ENCODE measurements at regions not wholly inside any gene's neighbourhood (a gene's known extent, or its start where the extent isn't known, plus 50 kb on each side); places are given as distances from the start of the nearest gene placed in this dataset.

DNA sequence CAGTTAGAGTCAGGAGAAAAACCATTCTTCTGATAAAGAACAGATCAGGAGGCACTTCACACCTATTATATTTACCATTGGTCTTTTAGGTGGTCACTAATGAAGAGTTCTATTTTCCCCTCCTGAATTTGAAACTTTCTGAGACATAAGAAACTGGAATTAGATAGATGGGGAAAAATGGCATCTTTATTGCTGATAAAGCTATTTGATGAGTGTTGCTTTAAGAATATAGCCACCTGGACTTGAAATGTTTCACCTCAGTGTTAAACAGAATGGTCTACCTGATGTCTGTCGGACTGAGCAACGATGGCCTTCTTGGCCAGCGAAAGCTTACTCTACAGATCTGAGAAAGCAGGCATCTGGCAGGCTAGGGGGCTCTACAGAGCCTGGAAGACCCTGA is 107.0 kb downstream of the SLITRK5 start:
- intact Hi-C loops (cut with micrococcal nuclease) = no loop called here
- no peaks in the 10 kb centered on the region for H3K4me1 ChIP-seq (ENCODE audit: control insufficient read depth, insufficient read depth, low read length)
- 90% methylated on average over 3 of the region's 3 CpGs for WGBS (ENCODE audit: insufficient coverage)
- H3K27ac ChIP-seq (ENCODE audit: low read length) = no peak overlapping the region
- DNase-seq (no peak), ATAC-seq (no peak)
- no peaks in the 10 kb centered on the region for H3K27me3 ChIP-seq (ENCODE audit: control insufficient read depth, insufficient read depth, low read length)
- no peak for TF ChIP-seq CTCF (IDR thresholded peaks at IDR 0.05)
- no peak overlapping the region for H3K4me3 Mint-ChIP-seq
- H3K36me3 ChIP-seq (ENCODE audit: control insufficient read depth, insufficient read depth, low read length) = no peaks in the 10 kb centered on the region
- H3K27me3 Mint-ChIP-seq (ENCODE audit: low read depth in 2 of 2) = peaks cover 0 to 10% of the 10 kb centered on the region in 2 donors
- H3K9me3 Mint-ChIP-seq = no peaks in the 10 kb centered on the region
- H3K36me3 Mint-ChIP-seq = no peaks in the 10 kb centered on the region
- H3K27ac Mint-ChIP-seq = no peak overlapping the region
- H3K9me3 ChIP-seq (ENCODE audit: control insufficient read depth, insufficient read depth, low read length) = no peaks in the 10 kb centered on the region
- H3K4me1 Mint-ChIP-seq = peaks cover 0 to 7% of the 10 kb centered on the region in 2 donors
- no peak overlapping the region for H3K4me3 ChIP-seq (ENCODE audit: low read length)

GRCh38 chr13:87779426-87779825 is 108.3 kb downstream of the SLITRK5 start:
- intact Hi-C loops (cut with micrococcal nuclease) = no loop called here
- H3K27me3 Mint-ChIP-seq (ENCODE audit: low read depth in 2 of 2) = peaks cover 0 to 10% of the 10 kb centered on the region in 2 donors
- no peak overlapping the region for H3K27ac Mint-ChIP-seq
- H3K4me1 ChIP-seq (ENCODE audit: control insufficient read depth, insufficient read depth, low read length) = no peaks in the 10 kb centered on the region
- no peaks in the 10 kb centered on the region for H3K27me3 ChIP-seq (ENCODE audit: control insufficient read depth, insufficient read depth, low read length)
- H3K27ac ChIP-seq (ENCODE audit: low read length) = no peak overlapping the region
- DNase-seq = no peak
- H3K36me3 Mint-ChIP-seq = no peaks in the 10 kb centered on the region
- no peak for ATAC-seq
- H3K36me3 ChIP-seq (ENCODE audit: control insufficient read depth, insufficient read depth, low read length) = no peaks in the 10 kb centered on the region
- no peak for TF ChIP-seq CTCF (IDR thresholded peaks at IDR 0.05)
- H3K4me3 ChIP-seq (ENCODE audit: low read length) = no peak overlapping the region
- H3K9me3 ChIP-seq (ENCODE audit: control insufficient read depth, insufficient read depth, low read length) = no peaks in the 10 kb centered on the region
- no CpG with 5 or more reads among the region's 1 CpG for WGBS (ENCODE audit: insufficient coverage)
- H3K9me3 Mint-ChIP-seq = no peaks in the 10 kb centered on the region
- peaks cover 0 to 7% of the 10 kb centered on the region in 2 donors for H3K4me1 Mint-ChIP-seq
- H3K4me3 Mint-ChIP-seq = no peak overlapping the region

DNA sequence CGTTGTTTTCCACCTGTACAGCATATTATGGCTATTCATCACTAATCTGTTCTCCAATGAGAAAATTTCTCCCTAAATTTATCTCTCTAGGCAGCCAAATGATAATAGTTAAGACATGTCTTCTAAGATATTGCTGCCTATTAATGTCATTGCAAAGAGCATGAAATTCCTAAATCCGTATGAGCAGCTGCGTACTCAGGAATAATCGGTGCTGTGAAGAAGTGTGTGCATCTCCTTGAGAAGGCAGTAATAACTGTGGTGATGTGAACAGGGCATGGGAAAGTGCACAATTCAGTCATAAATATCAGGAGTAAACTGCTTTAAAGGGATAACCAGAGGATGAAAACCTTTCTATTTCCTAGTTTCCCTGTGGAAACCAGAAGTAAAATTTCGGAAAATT is 112.2 kb downstream of the SLITRK5 start:
- Histone ChIP-seq H3K27ac (ENCODE audit: low read length) (no peak overlapping the region), H3K9me3 (ENCODE audit: control insufficient read depth, insufficient read depth, low read length) (no peaks in the 10 kb centered on the region), H3K36me3 (ENCODE audit: control insufficient read depth, insufficient read depth, low read length) (no peaks in the 10 kb centered on the region), H3K27me3 (ENCODE audit: control insufficient read depth, insufficient read depth, low read length) (no peaks in the 10 kb centered on the region), H3K4me1 (ENCODE audit: control insufficient read depth, insufficient read depth, low read length) (no peaks in the 10 kb centered on the region), H3K4me3 (ENCODE audit: low read length) (no peak overlapping the region)
- H3K4me1 Mint-ChIP-seq = no peaks in the 10 kb centered on the region
- H3K9me3 Mint-ChIP-seq = no peaks in the 10 kb centered on the region
- ATAC-seq = no peak
- no peak for DNase-seq
- H3K27me3 Mint-ChIP-seq (ENCODE audit: low read depth in 2 of 2) = peaks cover 0 to 4% of the 10 kb centered on the region in 2 donors
- no peak overlapping the region for H3K27ac Mint-ChIP-seq
- intact Hi-C loops (cut with micrococcal nuclease) = no loop called here
- 91% methylated on average over 4 of the region's 5 CpGs for WGBS (ENCODE audit: insufficient coverage)
- TF ChIP-seq CTCF (IDR thresholded peaks at IDR 0.05) = no peak
- H3K36me3 Mint-ChIP-seq = no peaks in the 10 kb centered on the region
- no peak overlapping the region for H3K4me3 Mint-ChIP-seq

GRCh38 chr13:87788363-87788762 is 117.2 kb downstream of the SLITRK5 start:
- H3K36me3 ChIP-seq (ENCODE audit: control insufficient read depth, insufficient read depth, low read length) = no peaks in the 10 kb centered on the region
- H3K9me3 ChIP-seq (ENCODE audit: control insufficient read depth, insufficient read depth, low read length) = no peaks in the 10 kb centered on the region
- no peak overlapping the region for H3K27ac Mint-ChIP-seq
- H3K27ac ChIP-seq (ENCODE audit: low read length) = no peak overlapping the region
- no peaks in the 10 kb centered on the region for H3K4me1 Mint-ChIP-seq
- no peak for TF ChIP-seq CTCF (IDR thresholded peaks at IDR 0.05)
- intact Hi-C loops (cut with micrococcal nuclease) = no loop called here
- DNase-seq = no peak
- peaks cover 0 to 3% of the 10 kb centered on the region in 2 donors for H3K9me3 Mint-ChIP-seq
- no peak overlapping the region for H3K4me3 ChIP-seq (ENCODE audit: low read length)
- H3K36me3 Mint-ChIP-seq = no peaks in the 10 kb centered on the region
- H3K4me1 ChIP-seq (ENCODE audit: control insufficient read depth, insufficient read depth, low read length) = no peaks in the 10 kb centered on the region
- no CpG with 5 or more reads among the region's 4 CpGs for WGBS (ENCODE audit: insufficient coverage)
- H3K4me3 Mint-ChIP-seq = no peak overlapping the region
- H3K27me3 Mint-ChIP-seq (ENCODE audit: low read depth in 2 of 2) = no peaks in the 10 kb centered on the region
- no peaks in the 10 kb centered on the region for H3K27me3 ChIP-seq (ENCODE audit: control insufficient read depth, insufficient read depth, low read length)
- ATAC-seq = no peak
